Embryonic facial prominence (tissue), 1 donor: ENCODE measurements at regions not wholly inside any gene's neighbourhood (a gene's known extent, or its start where the extent isn't known, plus 50 kb on each side); places are given as distances from the start of the nearest gene placed in this dataset.

Source experiments
- DNase-seq: peaks from one replicate; pipeline ENCODE4 v3.0.0-alpha.2; 2016; ENCODE audit errors: extremely low spot score

DNA sequence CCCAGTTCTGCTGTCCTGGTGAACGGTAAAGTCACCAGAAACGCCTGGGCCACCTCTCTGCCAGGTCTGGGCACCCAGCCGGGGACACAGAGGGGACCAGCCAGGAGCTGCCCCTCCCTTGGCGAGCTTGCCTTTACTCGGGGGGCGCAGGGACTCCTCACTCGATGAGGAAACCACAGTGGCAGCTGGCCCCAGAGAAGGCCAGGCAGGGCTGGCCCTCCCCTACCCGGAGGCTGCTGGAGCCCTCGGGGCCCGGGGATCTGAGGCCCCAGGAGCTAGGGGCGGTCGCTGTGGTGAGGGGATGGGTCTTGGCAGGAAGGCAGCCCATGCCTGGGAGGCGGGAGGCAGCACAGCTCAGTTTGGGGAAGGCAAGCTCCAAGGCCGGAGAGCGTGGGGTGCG lies 80.4 kb upstream of the SLCO4A1 start:
- no peak for DNase-seq

DNA sequence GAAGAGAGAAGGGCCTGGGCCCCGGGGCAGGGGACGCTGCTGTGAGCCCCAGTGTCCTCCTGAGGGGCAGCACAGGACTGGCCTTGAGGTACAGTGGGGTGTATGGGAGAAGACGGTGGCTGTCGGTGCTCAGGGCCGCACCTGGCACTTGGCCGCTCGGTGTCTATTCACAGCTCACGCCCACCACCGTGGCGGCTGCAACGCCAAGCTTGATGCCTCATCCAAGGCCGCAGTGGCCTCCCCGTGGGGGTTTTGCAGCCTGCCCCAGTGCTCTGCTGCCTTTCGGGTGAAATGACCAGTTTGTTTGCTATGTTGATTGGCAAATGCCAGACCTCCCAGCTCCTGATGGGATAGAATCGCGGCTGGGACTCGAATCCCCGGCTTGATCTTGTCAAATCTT lies 79.5 kb upstream of the SLCO4A1 start:
- DNase-seq: no peak

DNA sequence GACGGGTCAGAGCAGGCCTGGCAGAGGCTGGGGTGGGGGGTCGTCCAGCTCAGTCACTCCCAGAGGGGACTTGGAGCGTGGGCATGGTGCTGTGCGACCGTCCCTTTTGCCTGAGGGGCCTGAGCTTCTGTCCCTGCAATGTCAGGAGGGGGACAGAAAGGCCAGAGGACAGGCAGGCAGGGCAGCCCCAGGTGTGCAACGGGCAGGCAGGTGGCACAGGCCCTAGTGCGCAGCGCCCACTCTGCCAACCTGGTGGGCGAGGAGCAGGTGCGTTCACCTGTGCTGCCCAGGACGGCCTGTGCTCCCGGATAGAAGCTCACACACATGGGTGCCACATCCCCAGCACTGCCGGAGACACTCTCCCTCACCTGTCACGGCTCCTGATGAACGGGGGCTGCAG lies 78.7 kb upstream of the SLCO4A1 start:
- no peak for DNase-seq

GRCh38 chr20:62564456-62565245 lies 77.7 kb upstream of the SLCO4A1 start:
- no peak for DNase-seq

- DNase-seq: no peak
Measured at GRCh38 chr20:62566266-62566665, 76.0 kb upstream of the SLCO4A1 start.

DNA sequence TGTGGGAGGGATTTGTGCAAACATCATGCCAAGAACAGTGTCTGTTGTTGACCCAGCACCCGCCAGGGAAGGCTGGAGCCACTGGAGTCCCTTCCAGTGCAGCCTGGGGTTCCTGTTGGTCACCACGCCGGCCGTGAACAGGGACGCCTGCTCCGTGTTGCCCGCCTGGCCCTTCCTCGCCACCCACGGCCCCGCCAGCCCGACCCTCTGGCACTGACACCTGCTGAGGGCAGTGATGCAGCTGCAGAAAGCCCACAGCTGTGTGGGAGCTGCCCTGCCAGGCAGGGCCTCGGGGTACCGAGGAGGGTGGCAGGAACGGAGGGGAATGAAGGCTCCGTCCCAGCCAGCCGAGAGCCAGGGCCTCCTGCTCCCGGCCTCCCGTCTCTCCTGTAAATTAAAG lies 75.5 kb upstream of the SLCO4A1 start:
- no peak for DNase-seq

DNA sequence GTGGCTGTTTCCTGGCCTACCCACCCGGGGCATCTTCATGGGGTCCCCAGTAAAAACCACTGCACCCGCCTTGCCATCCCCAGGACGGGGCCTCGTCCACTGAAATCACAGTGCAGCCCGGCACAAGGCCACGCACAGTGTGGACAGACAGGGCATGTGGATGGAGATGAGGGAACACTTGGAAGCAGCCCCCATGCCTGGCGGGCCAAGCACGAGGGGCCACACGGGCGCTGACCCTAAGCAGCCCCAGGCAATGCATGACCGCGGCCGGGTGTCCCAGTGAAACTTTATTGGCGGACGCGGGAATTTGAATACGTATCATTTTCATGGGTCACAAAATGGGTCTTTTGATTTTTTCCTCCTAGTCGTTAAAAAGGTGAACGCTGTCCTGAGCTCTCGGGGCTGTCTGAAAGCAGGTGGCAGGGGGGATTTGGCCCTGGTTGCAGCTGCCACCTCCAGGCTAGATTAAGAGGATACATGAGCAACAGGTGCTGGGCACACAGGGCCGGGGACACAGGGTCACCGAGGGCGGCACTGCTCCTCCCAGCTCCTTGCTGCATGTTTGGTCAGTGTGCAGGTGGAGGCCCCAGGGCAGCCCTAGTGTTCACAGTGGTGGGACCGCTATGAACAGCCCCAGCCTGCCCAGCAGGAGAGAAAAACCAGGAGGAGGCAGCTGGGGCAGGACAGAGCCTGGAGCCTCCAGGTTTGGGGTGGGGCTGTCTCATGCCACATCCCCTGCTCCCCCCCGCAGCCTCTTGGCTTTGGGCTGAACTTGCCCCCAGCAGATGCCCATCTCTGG lies 74.9 kb upstream of the SLCO4A1 start:
- no peak for DNase-seq

DNA sequence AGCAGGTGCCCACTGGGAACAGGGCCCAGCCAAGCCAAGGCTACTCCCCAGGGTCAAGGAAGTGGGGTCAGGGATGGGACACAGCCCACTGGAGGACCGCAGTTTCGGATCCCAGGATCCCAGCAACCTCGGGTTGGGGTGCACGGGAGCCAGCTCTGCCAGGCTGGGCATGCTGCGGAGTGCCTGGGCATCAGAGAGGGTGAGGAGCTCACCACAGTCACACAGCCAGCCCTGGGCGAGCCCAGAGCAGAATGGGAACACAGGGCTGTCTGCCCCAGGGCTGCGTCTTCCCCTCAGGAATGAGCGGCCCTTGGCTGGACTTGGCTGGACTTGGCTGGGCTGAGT lies 74.3 kb upstream of the SLCO4A1 start:
- DNase-seq: no peak

- DNase-seq: no peak
Measured at GRCh38 chr20:62569615-62570014, 72.7 kb upstream of the SLCO4A1 start.

GRCh38 chr20:62570403-62570802 lies 71.9 kb upstream of the SLCO4A1 start:
- no peak for DNase-seq

DNA sequence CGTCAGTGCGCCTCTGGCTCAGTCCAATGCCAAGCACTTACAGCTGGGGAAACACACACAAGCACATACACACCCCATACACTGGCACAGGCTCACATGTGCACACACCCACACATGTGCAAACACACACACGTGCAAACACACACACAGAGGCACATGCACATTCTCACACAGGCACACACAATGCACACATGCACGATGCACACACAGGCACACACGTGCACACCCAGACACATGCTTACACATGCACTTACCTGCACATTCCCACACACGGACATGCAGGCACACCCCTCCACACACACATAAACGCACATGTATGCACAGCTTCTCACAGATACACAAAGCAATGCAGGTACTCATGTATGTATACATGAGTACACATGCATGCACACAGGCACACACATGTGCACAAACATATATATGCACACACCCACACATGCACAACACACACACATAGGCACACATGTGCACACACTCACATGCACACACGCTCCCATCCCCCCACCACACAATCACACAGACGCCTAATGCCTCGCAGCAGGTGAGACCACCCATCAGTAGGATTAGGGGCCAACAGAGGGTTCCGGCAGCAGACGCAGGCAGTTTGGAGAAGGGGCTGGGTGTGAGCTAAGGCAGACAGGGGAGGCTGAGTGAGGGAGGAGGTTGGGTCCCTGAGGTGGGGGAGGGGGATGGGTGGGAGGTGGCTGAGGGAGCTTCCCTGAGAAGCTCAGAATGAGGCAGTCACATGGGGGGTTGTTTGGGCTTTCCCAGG lies 71.2 kb upstream of the SLCO4A1 start:
- DNase-seq: no peak

- DNase-seq: no peak
Measured at GRCh38 chr20:62571669-62572344, 70.5 kb upstream of the SLCO4A1 start.

DNA sequence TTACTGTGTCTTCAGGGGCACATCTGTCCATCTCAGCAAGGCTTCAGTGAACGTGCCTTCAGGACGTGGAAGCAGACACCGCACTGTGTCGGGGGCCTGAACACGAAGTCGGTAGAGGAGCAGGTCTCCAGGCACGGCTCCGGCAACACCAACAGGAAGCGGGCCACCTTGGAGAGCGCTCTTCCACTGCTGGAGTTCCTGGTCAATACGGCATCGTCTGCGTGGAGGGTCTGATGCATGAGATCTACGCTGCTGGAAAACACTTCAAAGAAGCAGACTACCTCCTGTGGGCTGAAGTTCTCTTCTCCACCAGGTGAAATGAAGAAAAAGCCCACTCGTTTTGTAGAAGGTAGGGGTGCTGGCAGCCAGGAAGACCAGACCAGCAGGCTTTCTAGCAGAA lies 69.3 kb upstream of the SLCO4A1 start:
- no peak for DNase-seq

GRCh38 chr20:62573817-62574216 lies 68.5 kb upstream of the SLCO4A1 start:
- no peak for DNase-seq

DNA sequence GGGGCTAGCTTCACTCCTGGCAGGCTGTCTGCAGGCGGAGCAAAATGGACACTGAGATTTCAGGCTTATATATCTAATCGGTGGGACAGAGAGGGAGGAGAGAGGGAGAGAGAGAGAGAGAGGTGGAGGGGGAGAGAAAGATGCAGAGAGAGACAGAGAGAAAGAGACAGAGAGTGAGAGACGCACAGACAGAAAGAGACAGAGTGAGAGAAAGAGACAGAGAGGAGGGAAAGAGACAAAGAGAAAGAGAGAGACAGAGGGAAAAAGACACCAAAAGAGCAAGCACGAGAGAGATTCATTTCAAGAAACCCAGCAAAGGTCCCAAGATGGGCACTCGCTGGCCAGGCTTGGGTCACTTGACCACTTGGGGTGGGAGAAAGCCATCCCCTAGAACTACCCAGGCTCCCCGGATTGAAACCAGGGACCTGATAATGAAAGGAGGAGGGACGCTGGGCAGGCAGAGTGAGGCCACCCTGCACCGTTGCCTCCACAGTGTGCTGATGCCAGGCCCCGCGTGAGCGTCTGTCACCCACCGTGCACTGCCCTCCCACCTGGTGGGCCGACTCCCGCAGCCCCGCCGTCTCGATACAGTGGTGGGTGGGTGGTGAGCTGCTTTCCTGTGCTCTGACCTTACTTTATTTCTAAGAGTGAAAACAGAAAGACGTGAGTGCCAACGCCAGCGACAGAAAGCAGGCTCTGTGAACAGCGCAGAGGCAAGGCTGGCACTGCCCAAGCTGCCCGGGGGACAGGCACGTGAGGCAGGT lies 67.9 kb upstream of the SLCO4A1 start:
- no peak for DNase-seq

- DNase-seq: no peak
Measured at GRCh38 chr20:62575976-62576722, 66.2 kb upstream of the SLCO4A1 start.

- peak; percentile 20 for DNase-seq
Measured at GRCh38 chr20:62576815-62577489, 65.4 kb upstream of the SLCO4A1 start.

DNA sequence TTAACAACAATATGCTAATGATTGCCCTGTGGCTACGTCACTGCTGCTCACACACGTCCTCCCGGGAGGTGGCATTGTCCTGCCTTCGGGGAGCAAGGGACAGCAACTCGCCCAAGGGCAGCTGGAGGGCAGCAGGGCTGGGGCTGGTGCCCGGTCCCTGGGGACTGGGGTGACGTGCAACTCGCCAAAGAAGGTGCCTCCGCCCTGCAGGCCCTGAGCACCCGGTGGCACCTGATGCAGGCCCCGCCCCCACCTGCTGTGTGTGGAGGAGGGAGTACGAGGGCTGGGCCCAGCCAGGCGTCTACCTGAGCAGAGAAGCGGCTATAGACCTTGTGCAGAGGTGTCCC lies 64.8 kb upstream of the SLCO4A1 start:
- no peak for DNase-seq

GRCh38 chr20:62578294-62578897 lies 63.9 kb upstream of the SLCO4A1 start:
- DNase-seq: no peak

DNA sequence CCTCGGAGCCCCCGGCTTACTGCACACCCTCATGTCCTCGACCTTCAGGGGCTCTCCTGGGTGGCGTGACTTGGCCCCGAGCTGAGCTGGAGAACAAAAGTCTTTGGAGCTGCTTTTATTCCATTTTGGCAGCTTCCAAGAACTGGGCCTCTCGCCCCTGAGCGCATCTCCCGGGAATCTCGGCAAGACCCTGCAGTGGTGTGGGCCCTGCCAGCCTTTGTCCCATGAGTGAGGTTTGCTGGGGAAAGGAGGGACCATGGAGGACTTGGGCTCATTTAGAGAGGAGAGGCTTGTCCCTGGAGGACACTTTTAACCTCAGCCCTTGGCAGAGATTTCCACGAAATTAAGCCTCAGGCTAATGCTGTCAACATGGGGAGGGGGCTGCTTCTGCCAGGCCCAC lies 62.3 kb upstream of the SLCO4A1 start:
- DNase-seq: no peak
